Right lobe of liver (tissue), 4 donors: ENCODE measurements at regions not wholly inside any gene's neighbourhood (a gene's known extent, or its start where the extent isn't known, plus 50 kb on each side); places are given as distances from the start of the nearest gene placed in this dataset.

ENCODE experiments used
- POLR2A ChIP-seq: fragments of 450-650 bp; IDR thresholded peaks from one replicate; pipeline ENCODE4 v1.6.1; 2017; ENCODE audit warnings: antibody characterized with exemption, mild to moderate bottlenecking
- TF ChIP-seq, protein P1 (sequence below), 4 donors: fragments of 200-600 bp in 3 of 4; fragments of 450-650 bp in 1 of 4; IDR thresholded peaks; one replicate each; pipeline versions ENCODE4 v1.5.1 to v1.8.0; 2016 to 2022; ENCODE audit warnings: antibody characterized with exemption in 4 of 4, mild to moderate bottlenecking in 2 of 4
- donor health status: DM: no; HTN: no; CAD: no.
- donor health status: DM: no; HTN: no; CAD: no.
- donor health status: DM: no; HTN: yes; CAD: no.

DNA sequence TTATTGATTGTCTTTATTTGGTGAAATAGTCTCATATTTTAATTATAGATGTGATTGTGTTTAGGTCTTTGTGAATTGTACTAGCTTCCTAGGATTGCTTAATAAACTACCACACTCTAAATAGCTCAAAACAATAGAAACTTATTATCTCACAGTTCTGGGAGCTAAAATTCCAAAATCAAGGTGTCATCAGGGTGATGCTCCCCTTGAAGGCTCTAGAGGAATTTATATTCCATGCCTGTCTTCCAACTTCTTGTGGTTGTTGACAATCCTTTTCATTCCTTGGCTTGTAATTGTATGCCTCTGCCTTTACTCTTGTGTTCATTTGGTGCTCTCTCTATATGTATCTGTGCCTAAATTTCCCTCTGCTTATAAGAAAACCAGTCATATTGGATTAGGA lies 155.3 kb upstream of the AKR1E2 start:
- TF ChIP-seq, protein P1, sequence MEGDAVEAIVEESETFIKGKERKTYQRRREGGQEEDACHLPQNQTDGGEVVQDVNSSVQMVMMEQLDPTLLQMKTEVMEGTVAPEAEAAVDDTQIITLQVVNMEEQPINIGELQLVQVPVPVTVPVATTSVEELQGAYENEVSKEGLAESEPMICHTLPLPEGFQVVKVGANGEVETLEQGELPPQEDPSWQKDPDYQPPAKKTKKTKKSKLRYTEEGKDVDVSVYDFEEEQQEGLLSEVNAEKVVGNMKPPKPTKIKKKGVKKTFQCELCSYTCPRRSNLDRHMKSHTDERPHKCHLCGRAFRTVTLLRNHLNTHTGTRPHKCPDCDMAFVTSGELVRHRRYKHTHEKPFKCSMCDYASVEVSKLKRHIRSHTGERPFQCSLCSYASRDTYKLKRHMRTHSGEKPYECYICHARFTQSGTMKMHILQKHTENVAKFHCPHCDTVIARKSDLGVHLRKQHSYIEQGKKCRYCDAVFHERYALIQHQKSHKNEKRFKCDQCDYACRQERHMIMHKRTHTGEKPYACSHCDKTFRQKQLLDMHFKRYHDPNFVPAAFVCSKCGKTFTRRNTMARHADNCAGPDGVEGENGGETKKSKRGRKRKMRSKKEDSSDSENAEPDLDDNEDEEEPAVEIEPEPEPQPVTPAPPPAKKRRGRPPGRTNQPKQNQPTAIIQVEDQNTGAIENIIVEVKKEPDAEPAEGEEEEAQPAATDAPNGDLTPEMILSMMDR (IDR thresholded peaks at IDR 0.05) = no peak
- TF ChIP-seq POLR2A = no peak
